ENCODE measurements at regions not wholly inside any gene's neighbourhood (a gene's known extent, or its start where the extent isn't known, plus 50 kb on each side); places are given as distances from the start of the nearest gene placed in this dataset.

DNA sequence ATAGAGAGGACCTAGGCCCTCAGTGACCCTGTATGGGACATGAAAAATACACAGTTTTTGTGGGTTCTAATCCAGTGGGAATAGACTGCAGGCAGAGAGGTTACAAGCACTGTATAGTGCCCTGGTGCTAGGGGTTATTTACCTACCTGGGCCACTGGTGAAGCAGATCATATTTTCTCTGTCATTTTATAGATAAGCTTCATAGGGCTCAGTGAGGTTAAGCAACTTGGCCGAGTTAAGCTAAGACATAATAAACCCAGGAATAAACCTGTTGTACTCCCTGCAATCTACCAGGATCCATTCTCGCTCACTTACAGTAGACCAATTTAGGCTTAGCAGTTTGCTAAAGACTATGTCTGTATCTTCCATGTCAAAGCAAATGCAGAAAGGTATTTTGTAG lies 340.6 kb upstream of the KHDRBS2 start:
- TF ChIP-seq EZH2 (IDR thresholded peaks at IDR 0.05; ENCODE audit: borderline replicate concordance, insufficient read depth, low read length, poor library complexity, severe bottlenecking) (no peak), POLR2AphosphoS5 (IDR thresholded peaks at IDR 0.05) (no peak), TAF1 (IDR thresholded peaks at IDR 0.05; ENCODE audit: low read depth) (no peak), RAD21 (conservative IDR thresholded peaks at IDR 0.05) (no peak), EP300 (conservative IDR thresholded peaks at IDR 0.05; ENCODE audit: poor library complexity, severe bottlenecking) (no peak), MXI1 (conservative IDR thresholded peaks at IDR 0.05; ENCODE audit: poor library complexity, severe bottlenecking) (no peak), SMC3 (conservative IDR thresholded peaks at IDR 0.05; ENCODE audit: poor library complexity) (no peak)
- TF ChIP-seq, protein P1, sequence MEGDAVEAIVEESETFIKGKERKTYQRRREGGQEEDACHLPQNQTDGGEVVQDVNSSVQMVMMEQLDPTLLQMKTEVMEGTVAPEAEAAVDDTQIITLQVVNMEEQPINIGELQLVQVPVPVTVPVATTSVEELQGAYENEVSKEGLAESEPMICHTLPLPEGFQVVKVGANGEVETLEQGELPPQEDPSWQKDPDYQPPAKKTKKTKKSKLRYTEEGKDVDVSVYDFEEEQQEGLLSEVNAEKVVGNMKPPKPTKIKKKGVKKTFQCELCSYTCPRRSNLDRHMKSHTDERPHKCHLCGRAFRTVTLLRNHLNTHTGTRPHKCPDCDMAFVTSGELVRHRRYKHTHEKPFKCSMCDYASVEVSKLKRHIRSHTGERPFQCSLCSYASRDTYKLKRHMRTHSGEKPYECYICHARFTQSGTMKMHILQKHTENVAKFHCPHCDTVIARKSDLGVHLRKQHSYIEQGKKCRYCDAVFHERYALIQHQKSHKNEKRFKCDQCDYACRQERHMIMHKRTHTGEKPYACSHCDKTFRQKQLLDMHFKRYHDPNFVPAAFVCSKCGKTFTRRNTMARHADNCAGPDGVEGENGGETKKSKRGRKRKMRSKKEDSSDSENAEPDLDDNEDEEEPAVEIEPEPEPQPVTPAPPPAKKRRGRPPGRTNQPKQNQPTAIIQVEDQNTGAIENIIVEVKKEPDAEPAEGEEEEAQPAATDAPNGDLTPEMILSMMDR (IDR thresholded peaks at IDR 0.05; ENCODE audit: poor library complexity, severe bottlenecking) = no peak
- TF ChIP-seq, protein P2, sequence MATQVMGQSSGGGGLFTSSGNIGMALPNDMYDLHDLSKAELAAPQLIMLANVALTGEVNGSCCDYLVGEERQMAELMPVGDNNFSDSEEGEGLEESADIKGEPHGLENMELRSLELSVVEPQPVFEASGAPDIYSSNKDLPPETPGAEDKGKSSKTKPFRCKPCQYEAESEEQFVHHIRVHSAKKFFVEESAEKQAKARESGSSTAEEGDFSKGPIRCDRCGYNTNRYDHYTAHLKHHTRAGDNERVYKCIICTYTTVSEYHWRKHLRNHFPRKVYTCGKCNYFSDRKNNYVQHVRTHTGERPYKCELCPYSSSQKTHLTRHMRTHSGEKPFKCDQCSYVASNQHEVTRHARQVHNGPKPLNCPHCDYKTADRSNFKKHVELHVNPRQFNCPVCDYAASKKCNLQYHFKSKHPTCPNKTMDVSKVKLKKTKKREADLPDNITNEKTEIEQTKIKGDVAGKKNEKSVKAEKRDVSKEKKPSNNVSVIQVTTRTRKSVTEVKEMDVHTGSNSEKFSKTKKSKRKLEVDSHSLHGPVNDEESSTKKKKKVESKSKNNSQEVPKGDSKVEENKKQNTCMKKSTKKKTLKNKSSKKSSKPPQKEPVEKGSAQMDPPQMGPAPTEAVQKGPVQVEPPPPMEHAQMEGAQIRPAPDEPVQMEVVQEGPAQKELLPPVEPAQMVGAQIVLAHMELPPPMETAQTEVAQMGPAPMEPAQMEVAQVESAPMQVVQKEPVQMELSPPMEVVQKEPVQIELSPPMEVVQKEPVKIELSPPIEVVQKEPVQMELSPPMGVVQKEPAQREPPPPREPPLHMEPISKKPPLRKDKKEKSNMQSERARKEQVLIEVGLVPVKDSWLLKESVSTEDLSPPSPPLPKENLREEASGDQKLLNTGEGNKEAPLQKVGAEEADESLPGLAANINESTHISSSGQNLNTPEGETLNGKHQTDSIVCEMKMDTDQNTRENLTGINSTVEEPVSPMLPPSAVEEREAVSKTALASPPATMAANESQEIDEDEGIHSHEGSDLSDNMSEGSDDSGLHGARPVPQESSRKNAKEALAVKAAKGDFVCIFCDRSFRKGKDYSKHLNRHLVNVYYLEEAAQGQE (IDR thresholded peaks at IDR 0.05; ENCODE audit: borderline replicate concordance) = no peak

DNA sequence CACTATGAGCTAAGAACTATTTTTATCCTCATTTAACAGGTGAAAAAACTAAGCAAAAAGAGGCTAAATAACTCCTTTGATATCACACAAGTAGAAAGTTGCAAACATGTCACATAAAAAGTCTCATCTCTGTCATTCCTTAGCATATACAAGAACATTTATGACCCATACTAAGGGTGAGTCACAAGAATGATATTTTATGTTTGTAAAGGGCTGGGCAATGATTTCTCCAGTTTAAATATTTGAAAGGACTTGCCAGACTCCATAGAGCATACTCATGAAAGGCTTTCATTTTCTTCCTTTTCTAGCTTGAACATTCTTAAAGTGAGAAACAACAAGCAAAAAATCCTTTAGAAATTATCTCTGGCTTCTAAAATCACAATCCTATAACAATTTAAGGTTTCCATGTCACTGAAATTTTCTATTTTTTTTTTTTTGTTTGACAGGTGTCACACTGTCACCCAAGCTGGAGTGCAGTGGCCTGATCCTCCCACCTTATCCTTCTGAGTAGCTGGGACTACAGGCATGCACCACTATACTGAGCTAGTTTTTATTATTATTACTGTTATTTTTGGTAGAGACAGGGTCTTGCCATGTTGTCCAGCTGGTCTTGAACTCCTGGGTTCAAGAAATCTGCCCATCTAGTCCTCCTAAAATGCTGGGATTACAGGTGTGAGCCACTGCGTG lies 338.0 kb upstream of the KHDRBS2 start:
- Histone ChIP-seq H3K4me3 (ENCODE audit: low read length) (no peak overlapping the region), H3K27ac (ENCODE audit: low read length) (no peak overlapping the region), H3K36me3 (ENCODE audit: insufficient read depth, low read length) (no peaks in the 10 kb centered on the region), H3K4me2 (ENCODE audit: low read length) (no peak overlapping the region), H3K79me2 (replicated peaks; ENCODE audit: insufficient read depth, low read length) (no peaks in the 10 kb centered on the region), H4K20me1 (ENCODE audit: insufficient read depth) (no peaks in the 10 kb centered on the region), H3K9me3 (ENCODE audit: low read length) (no peaks in the 10 kb centered on the region), H2AFZ (ENCODE audit: low read depth, low read length) (no peak overlapping the region), H3K27me3 (ENCODE audit: insufficient read depth, low read depth, low read length) (no peaks in the 10 kb centered on the region), H3F3A (ENCODE audit: insufficient read depth, low read length, poor library complexity, severe bottlenecking) (no peaks in the 10 kb centered on the region), H3K9me2 (ENCODE audit: insufficient read depth, low read length) (no peaks in the 10 kb centered on the region), H3K9ac (ENCODE audit: low read length) (no peak overlapping the region)
- TF ChIP-seq, protein P2 (IDR thresholded peaks at IDR 0.05; ENCODE audit: borderline replicate concordance) = no peak
- TF ChIP-seq EP300 (conservative IDR thresholded peaks at IDR 0.05; ENCODE audit: poor library complexity, severe bottlenecking) = no peak

More for the DNA sequence above, 340.6 kb upstream of the KHDRBS2 start:
- Histone ChIP-seq H3K9me2 (ENCODE audit: insufficient read depth, low read length) (no peaks in the 10 kb centered on the region), H3K9ac (ENCODE audit: low read length) (no peak overlapping the region), H3K27me3 (ENCODE audit: insufficient read depth, low read depth, low read length) (no peaks in the 10 kb centered on the region), H3K4me2 (ENCODE audit: low read length) (no peak overlapping the region), H4K20me1 (ENCODE audit: insufficient read depth) (no peaks in the 10 kb centered on the region), H3K36me3 (ENCODE audit: insufficient read depth, low read length) (no peaks in the 10 kb centered on the region), H2AFZ (ENCODE audit: low read depth, low read length) (no peak overlapping the region), H3K9me3 (ENCODE audit: low read length) (no peaks in the 10 kb centered on the region), H3K79me2 (replicated peaks; ENCODE audit: insufficient read depth, low read length) (no peaks in the 10 kb centered on the region), H3F3A (ENCODE audit: insufficient read depth, low read length, poor library complexity, severe bottlenecking) (no peaks in the 10 kb centered on the region), H3K4me3 (ENCODE audit: low read length) (no peak overlapping the region), H3K27ac (ENCODE audit: low read length) (no peak overlapping the region)

Measured in neural cell (in vitro differentiated cells).